ENCODE measurements at regions not wholly inside any gene's neighbourhood (a gene's known extent, or its start where the extent isn't known, plus 50 kb on each side); places are given as distances from the start of the nearest gene placed in this dataset.

- H3K4me3 ChIP-seq, result no peak overlapping the region
- H3K9me3 ChIP-seq, result no peaks in the 10 kb centered on the region
- WGBS, result 87% methylated on average over 3 of the region's 3 CpGs
- no peaks in the 10 kb centered on the region for H3K27me3 ChIP-seq
- TF ChIP-seq CTCF (IDR thresholded peaks at IDR 0.05) (no peak), POLR2A (IDR thresholded peaks at IDR 0.05) (no peak), EP300 (IDR thresholded peaks at IDR 0.05) (no peak), POLR2AphosphoS5 (IDR thresholded peaks at IDR 0.05) (no peak)
- H3K36me3 ChIP-seq, result no peaks in the 10 kb centered on the region
- no peak for DNase-seq (ENCODE audit: low spot score in 2 of 2)
- no peak overlapping the region for H3K27ac ChIP-seq
- H3K4me1 ChIP-seq, result peaks cover 3% of the 10 kb centered on the region
Observed at GRCh38 chr2:152879275-152879674, 160.9 kb downstream of the ARL6IP6 start.

GRCh38 chr2:152875701-152876695, 157.6 kb downstream of the ARL6IP6 start:
- H3K27ac ChIP-seq, result no peak overlapping the region
- WGBS, result 71% methylated on average over 6 of the region's 6 CpGs

GRCh38 chr2:152874955-152875354, 156.5 kb downstream of the ARL6IP6 start:
- TF ChIP-seq CTCF (IDR thresholded peaks at IDR 0.05) (no peak), POLR2AphosphoS5 (IDR thresholded peaks at IDR 0.05) (no peak), POLR2A (IDR thresholded peaks at IDR 0.05) (no peak), EP300 (IDR thresholded peaks at IDR 0.05) (no peak)
- 75% methylated on average over 3 of the region's 3 CpGs for WGBS
- peaks cover 3% of the 10 kb centered on the region for H3K4me1 ChIP-seq
- H3K27ac ChIP-seq, result no peak overlapping the region
- no peaks in the 10 kb centered on the region for H3K27me3 ChIP-seq
- DNase-seq (ENCODE audit: low spot score in 2 of 2), result no peak
- H3K4me3 ChIP-seq, result no peak overlapping the region
- H3K9me3 ChIP-seq, result no peaks in the 10 kb centered on the region
- H3K36me3 ChIP-seq, result no peaks in the 10 kb centered on the region

More at GRCh38 chr2:152875701-152876695, 157.6 kb downstream of the ARL6IP6 start:
- Histone ChIP-seq H3K9me3 (no peaks in the 10 kb centered on the region), H3K4me1 (peaks cover 3% of the 10 kb centered on the region), H3K4me3 (no peak overlapping the region), H3K36me3 (no peaks in the 10 kb centered on the region), H3K27me3 (no peaks in the 10 kb centered on the region)
- TF ChIP-seq CTCF (IDR thresholded peaks at IDR 0.05) (no peak), EP300 (IDR thresholded peaks at IDR 0.05) (no peak), POLR2A (IDR thresholded peaks at IDR 0.05) (no peak), POLR2AphosphoS5 (IDR thresholded peaks at IDR 0.05) (no peak)
- no peak for DNase-seq (ENCODE audit: low spot score in 2 of 2)

- no peak overlapping the region for H3K27ac ChIP-seq
- H3K27me3 ChIP-seq, result no peaks in the 10 kb centered on the region
- TF ChIP-seq POLR2AphosphoS5 (IDR thresholded peaks at IDR 0.05) (no peak), EP300 (IDR thresholded peaks at IDR 0.05) (no peak), POLR2A (IDR thresholded peaks at IDR 0.05) (no peak), CTCF (IDR thresholded peaks at IDR 0.05) (no peak)
- DNase-seq (ENCODE audit: low spot score in 2 of 2), result no peak
- H3K9me3 ChIP-seq, result no peaks in the 10 kb centered on the region
- no peaks in the 10 kb centered on the region for H3K36me3 ChIP-seq
- peaks cover under 1% of the 10 kb centered on the region for H3K4me1 ChIP-seq
- H3K4me3 ChIP-seq, result no peak overlapping the region
- 80% methylated on average over 4 of the region's 4 CpGs for WGBS
Observed at GRCh38 chr2:152870239-152870638, 151.8 kb downstream of the ARL6IP6 start.

- no peak overlapping the region for H3K4me3 ChIP-seq
- no peaks in the 10 kb centered on the region for H3K4me1 ChIP-seq
- 71% methylated on average over 3 of the region's 3 CpGs for WGBS
- no peak overlapping the region for H3K27ac ChIP-seq
- H3K36me3 ChIP-seq, result no peaks in the 10 kb centered on the region
- TF ChIP-seq POLR2A (IDR thresholded peaks at IDR 0.05), result no peak
- no peak for TF ChIP-seq POLR2AphosphoS5 (IDR thresholded peaks at IDR 0.05)
- no peak for DNase-seq (ENCODE audit: low spot score in 2 of 2)
- H3K27me3 ChIP-seq, result no peaks in the 10 kb centered on the region
- no peaks in the 10 kb centered on the region for H3K9me3 ChIP-seq
Observed at GRCh38 chr2:152867397-152867796, 149.0 kb downstream of the ARL6IP6 start.
